Fibroblast of peridontal ligament (primary cell): ENCODE measurements at regions not wholly inside any gene's neighbourhood (a gene's known extent, or its start where the extent isn't known, plus 50 kb on each side); places are given as distances from the start of the nearest gene placed in this dataset.

Experiments used
- DNase-seq: peaks from one replicate; pipeline ENCODE4 v3.0.0-alpha.2; 2010; ENCODE audit errors: extremely low read depth

GRCh38 chr21:41671859-41672542 lies 94.9 kb downstream of the RIPK4 start:
- no peak for DNase-seq

- no peak for DNase-seq
Observed at GRCh38 chr21:41671212-41671762, 95.6 kb downstream of the RIPK4 start.

- DNase-seq = no peak
Observed at GRCh38 chr21:41670056-41670805, 96.6 kb downstream of the RIPK4 start.

- DNase-seq = no peak
Observed at GRCh38 chr21:41669533-41669830, 97.4 kb downstream of the RIPK4 start.

- no peak for DNase-seq
Observed at GRCh38 chr21:41668686-41669532, 97.9 kb downstream of the RIPK4 start.

- no peak for DNase-seq
Observed at GRCh38 chr21:41668051-41668541, 98.8 kb downstream of the RIPK4 start.

- no peak for DNase-seq
Observed at GRCh38 chr21:41667136-41667535, 99.7 kb downstream of the RIPK4 start.

- no peak for DNase-seq
Observed at GRCh38 chr21:41666641-41667081, 100.2 kb downstream of the RIPK4 start.

GRCh38 chr21:41665766-41666595 lies 100.9 kb downstream of the RIPK4 start:
- DNase-seq = no peak

GRCh38 chr21:41664881-41665765 lies 101.7 kb downstream of the RIPK4 start:
- peak; percentile 73 for DNase-seq

- no peak for DNase-seq
Observed at GRCh38 chr21:41663805-41664788, 102.8 kb downstream of the RIPK4 start.

- DNase-seq = no peak
Observed at GRCh38 chr21:41662761-41663160, 104.1 kb downstream of the RIPK4 start.

- no peak for DNase-seq
Observed at GRCh38 chr21:41662161-41662560, 104.7 kb downstream of the RIPK4 start.

GRCh38 chr21:41660748-41661147 lies 106.1 kb downstream of the RIPK4 start:
- DNase-seq = no peak

GRCh38 chr21:41659791-41660560 lies 106.9 kb downstream of the RIPK4 start:
- DNase-seq = peak; percentile 52

- no peak for DNase-seq
Observed at GRCh38 chr21:41656946-41657525, 109.8 kb downstream of the RIPK4 start.

GRCh38 chr21:41655259-41655658 lies 111.6 kb downstream of the RIPK4 start:
- DNase-seq = no peak
